C4-2B (cell line): ENCODE measurements at regions not wholly inside any gene's neighbourhood (a gene's known extent, or its start where the extent isn't known, plus 50 kb on each side); places are given as distances from the start of the nearest gene placed in this dataset.

Experiments
- CTCF ChIP-seq: fragments of 450-650 bp; conservative IDR thresholded peaks from 2 replicates; pipeline ENCODE4 v1.5.1; 2017; ENCODE audit warnings: mild to moderate bottlenecking
- ZFX ChIP-seq: fragments of 450-650 bp; IDR thresholded peaks from 2 replicates; pipeline ENCODE4 v1.6.1; 2017

DNA sequence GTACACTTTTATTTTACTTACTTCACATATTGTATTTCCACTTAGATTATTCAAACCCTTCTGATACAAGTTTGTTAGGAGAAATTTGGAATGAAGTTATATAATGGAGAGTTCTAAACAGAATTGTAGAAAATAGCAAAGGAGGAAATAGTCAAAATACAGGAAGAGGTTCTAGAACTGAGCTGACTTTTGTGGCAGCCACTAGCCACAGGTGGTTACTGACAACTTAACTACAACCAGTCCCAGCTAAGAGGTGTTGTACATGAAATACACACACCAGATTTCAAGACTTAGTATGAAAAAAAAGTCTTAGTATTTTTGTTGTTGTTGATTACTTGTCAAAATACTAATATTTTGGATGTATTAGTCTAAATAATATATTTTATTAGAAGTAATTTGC lies 727.4 kb upstream of the CITED2 start:
- TF ChIP-seq CTCF (no peak), ZFX (no peak)
